ENCODE measurements at regions not wholly inside any gene's neighbourhood (a gene's known extent, or its start where the extent isn't known, plus 50 kb on each side); places are given as distances from the start of the nearest gene placed in this dataset.

GRCh38 chr5:63760965-63761364 is 201.3 kb downstream of the HTR1A start:
- Histone ChIP-seq H2BK20ac (ENCODE audit: low read length) (no peak overlapping the region), H3K4me3 (ENCODE audit: extremely low read depth in 1 of 4, insufficient read depth in 2 of 4, low read depth in 3 of 4, low read length in 4 of 4) (no peak overlapping the region), H3K4me1 (replicated peaks in 1 of 4; ENCODE audit: control insufficient read depth in 3 of 4, insufficient read depth in 4 of 4, low read length in 3 of 4) (no peaks in the 10 kb centered on the region), H4K91ac (replicated peaks; ENCODE audit: insufficient read length, low read length) (no peak overlapping the region), H3K18ac (ENCODE audit: extremely low read depth, low read length) (no peak overlapping the region), H3K9ac (replicated peaks in 1 of 4; ENCODE audit: extremely low read depth in 1 of 4, low read depth in 3 of 4, low read length in 3 of 4) (no peak overlapping the region), H3K23ac (ENCODE audit: insufficient read length) (no peak overlapping the region), H3K4me2 (ENCODE audit: insufficient read depth in 1 of 2, low read depth in 2 of 2, low read length in 2 of 2) (no peak overlapping the region), H3K23me2 (ENCODE audit: low read depth, low read length) (no peaks in the 10 kb centered on the region), H3K36me3 (ENCODE audit: control insufficient read depth in 2 of 4, insufficient read depth in 4 of 4, low read length in 3 of 4) (no peaks in the 10 kb centered on the region), H3K27me3 (replicated peaks in 1 of 4; ENCODE audit: control insufficient read depth in 3 of 4, extremely low read depth in 1 of 4, insufficient read depth in 3 of 4, low read length in 3 of 4) (no peaks in the 10 kb centered on the region), H2BK15ac (ENCODE audit: low read length) (no peak overlapping the region), H3K4ac (replicated peaks; ENCODE audit: insufficient read length, low read depth, low read length) (no peak overlapping the region), H2BK5ac (ENCODE audit: low read depth, low read length) (no peak overlapping the region), H3K79me2 (ENCODE audit: control insufficient read depth in 1 of 2, insufficient read depth in 2 of 2, low read length in 2 of 2) (no peaks in the 10 kb centered on the region), H3K56ac (replicated peaks; ENCODE audit: insufficient read length, low read depth, low read length) (no peak overlapping the region), H3K9me3 (ENCODE audit: insufficient read depth in 2 of 2, low read depth in 1 of 2, low read length in 1 of 2) (no peaks in the 10 kb centered on the region), H3K79me1 (ENCODE audit: low read depth, low read length) (no peaks in the 10 kb centered on the region), H2BK12ac (ENCODE audit: low read depth, low read length) (no peak overlapping the region), H3K27ac (ENCODE audit: low read depth, low read length) (no peak overlapping the region), H3K14ac (ENCODE audit: insufficient read length) (no peak overlapping the region), H4K5ac (ENCODE audit: insufficient read length, low read depth, low read length) (no peak overlapping the region), H2AK5ac (ENCODE audit: low read depth, low read length) (no peak overlapping the region), H4K8ac (ENCODE audit: extremely low read depth, insufficient read depth, low read length) (no peak overlapping the region), H2BK120ac (replicated peaks; ENCODE audit: low read depth, low read length) (no peak overlapping the region), H2AFZ (ENCODE audit: low read length) (no peak overlapping the region), H4K20me1 (replicated peaks in 1 of 2; ENCODE audit: control insufficient read depth in 1 of 2, insufficient read depth in 2 of 2, low read length in 2 of 2) (no peaks in the 10 kb centered on the region)
- DNase-seq (ENCODE audit: low read depth in 1 of 2, low spot score in 2 of 2), result no peak
- no peak for FAIRE-seq
- CTCF ChIA-PET (ENCODE audit: partially characterized antibody), result no interaction called here
- POLR2A ChIA-PET (ENCODE audit: partially characterized antibody), result no interaction called here
- WGBS, 2 experiments (ENCODE audit: extremely low coverage in 1 of 2, insufficient coverage in 1 of 2, insufficient read length in 1 of 2, insufficient replicate concordance in 2 of 2, low coverage in 1 of 2, low lambda C conversion rate in 2 of 2, missing lambda C conversion rate in 1 of 2), result 91% methylated on average over 5 of the region's 5 CpGs; no CpG with 5 or more reads in 1 of the 2 experiments
- TF ChIP-seq, protein P1, sequence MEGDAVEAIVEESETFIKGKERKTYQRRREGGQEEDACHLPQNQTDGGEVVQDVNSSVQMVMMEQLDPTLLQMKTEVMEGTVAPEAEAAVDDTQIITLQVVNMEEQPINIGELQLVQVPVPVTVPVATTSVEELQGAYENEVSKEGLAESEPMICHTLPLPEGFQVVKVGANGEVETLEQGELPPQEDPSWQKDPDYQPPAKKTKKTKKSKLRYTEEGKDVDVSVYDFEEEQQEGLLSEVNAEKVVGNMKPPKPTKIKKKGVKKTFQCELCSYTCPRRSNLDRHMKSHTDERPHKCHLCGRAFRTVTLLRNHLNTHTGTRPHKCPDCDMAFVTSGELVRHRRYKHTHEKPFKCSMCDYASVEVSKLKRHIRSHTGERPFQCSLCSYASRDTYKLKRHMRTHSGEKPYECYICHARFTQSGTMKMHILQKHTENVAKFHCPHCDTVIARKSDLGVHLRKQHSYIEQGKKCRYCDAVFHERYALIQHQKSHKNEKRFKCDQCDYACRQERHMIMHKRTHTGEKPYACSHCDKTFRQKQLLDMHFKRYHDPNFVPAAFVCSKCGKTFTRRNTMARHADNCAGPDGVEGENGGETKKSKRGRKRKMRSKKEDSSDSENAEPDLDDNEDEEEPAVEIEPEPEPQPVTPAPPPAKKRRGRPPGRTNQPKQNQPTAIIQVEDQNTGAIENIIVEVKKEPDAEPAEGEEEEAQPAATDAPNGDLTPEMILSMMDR (IDR thresholded peaks at IDR 0.05; ENCODE audit: control extremely low read depth in 1 of 3, insufficient read depth in 1 of 3, low read depth in 1 of 3, low read length in 3 of 3), result peak in 1 of 3 experiments; percentile 4; a peak in 1 of 4 replicates
- TF ChIP-seq JUND (IDR thresholded peaks at IDR 0.05; ENCODE audit: low read length), result no peak

Measured in H1 (cell line).